Hepatocyte (in vitro differentiated cells): ENCODE measurements at regions not wholly inside any gene's neighbourhood (a gene's known extent, or its start where the extent isn't known, plus 50 kb on each side); places are given as distances from the start of the nearest gene placed in this dataset.

Experiments used
- DNase-seq: peaks from one replicate; pipeline ENCODE4 v3.0.0-alpha.2; 2016; ENCODE audit warnings: low spot score
- H2AFZ ChIP-seq: fragments of 200-600 bp; sonication (generic); 2 replicates; pipeline ENCODE4 v1.6.0; 2016; ENCODE audit warnings: antibody characterized with exemption, mild to moderate bottlenecking
- H3K27ac ChIP-seq: fragments of 200-600 bp; sonication (generic); 2 replicates; pipeline ENCODE4 v1.5.1; 2016; ENCODE audit warnings: mild to moderate bottlenecking
- H3K27me3 ChIP-seq: fragments of 200-600 bp; sonication (generic); 2 replicates; pipeline ENCODE4 v1.6.1; 2016
- H3K36me3 ChIP-seq: fragments of 200-600 bp; sonication (generic); replicated peaks from 2 replicates; pipeline ENCODE4 v1.5.1; 2016; ENCODE audit warnings: low read depth; ENCODE audit not compliant: insufficient read depth
- H3K4me1 ChIP-seq: fragments of 200-600 bp; sonication (generic); 2 replicates; pipeline ENCODE4 v1.5.1; 2016; ENCODE audit warnings: mild to moderate bottlenecking, moderate library complexity; ENCODE audit not compliant: insufficient read depth
- H3K4me2 ChIP-seq: fragments of 200-600 bp; sonication (generic); 2 replicates; pipeline ENCODE4 v1.6.0; 2016
- H3K4me3 ChIP-seq: fragments of 200-600 bp; sonication (generic); 2 replicates; pipeline ENCODE4 v1.5.1; 2016; ENCODE audit warnings: mild to moderate bottlenecking
- H3K79me2 ChIP-seq: fragments of 200-600 bp; sonication (generic); 2 replicates; pipeline ENCODE4 v1.6.0; 2017; ENCODE audit warnings: mild to moderate bottlenecking
- H3K9me2 ChIP-seq: fragments of 200-600 bp; sonication (generic); replicated peaks from 2 replicates; pipeline ENCODE4 v1.6.0; 2017; ENCODE audit warnings: mild to moderate bottlenecking; ENCODE audit not compliant: insufficient read depth
- H3K9me3 ChIP-seq: fragments of 200-600 bp; sonication (generic); 2 replicates; pipeline ENCODE4 v1.5.1; 2016; ENCODE audit warnings: low read depth, mild to moderate bottlenecking
- H4K20me1 ChIP-seq: fragments of 200-600 bp; sonication (generic); 2 replicates; pipeline ENCODE4 v1.6.0; 2016; ENCODE audit warnings: mild to moderate bottlenecking; ENCODE audit not compliant: insufficient read depth, poor library complexity, severe bottlenecking
- EZH2 ChIP-seq: fragments of 200-600 bp; sonication (generic); IDR thresholded peaks from 2 replicates; pipeline ENCODE4 v1.6.1; 2016; ENCODE audit warnings: antibody characterized with exemption, mild to moderate bottlenecking, borderline replicate concordance
- EZH2phosphoT487 ChIP-seq: fragments of 200-600 bp; sonication (generic); IDR thresholded peaks from one replicate; pipeline ENCODE4 v1.6.1; 2018; ENCODE audit warnings: antibody characterized with exemption, mild to moderate bottlenecking, low read depth, moderate library complexity; ENCODE audit not compliant: unreplicated experiment, severe bottlenecking
- whole genome bisulfite sequencing: methylation state at CpG from one replicate; pipeline ENCODE4 v1.1.6; 2016; ENCODE audit warnings: low lambda C conversion rate; ENCODE audit errors: missing lambda C conversion rate; 5-methylcytosine and 5-hydroxymethylcytosine counted together
- TF ChIP-seq, protein P1 (sequence below): fragments of 200-600 bp; sonication (generic); IDR thresholded peaks from 2 replicates; pipeline ENCODE4 v1.5.1; 2016; ENCODE audit warnings: antibody characterized with exemption, mild to moderate bottlenecking; ENCODE audit not compliant: poor library complexity

DNA sequence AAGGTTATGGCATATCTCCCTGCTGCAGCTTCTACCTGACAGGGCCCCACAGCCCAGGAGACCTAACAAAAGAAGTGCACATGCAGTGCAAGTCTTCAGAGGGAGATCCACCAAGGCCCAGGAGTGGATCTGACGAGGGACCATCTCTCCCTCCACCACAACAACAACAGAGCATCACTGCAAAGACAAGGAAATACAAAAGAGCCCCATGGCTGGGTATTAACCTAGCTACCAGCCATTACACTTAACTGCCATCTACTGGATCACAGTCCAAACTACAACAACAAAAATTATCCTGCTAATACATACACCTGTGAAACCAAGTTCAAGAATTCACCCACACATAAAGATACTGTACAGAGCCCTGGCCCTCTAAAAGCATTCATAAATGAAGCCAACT, 280.2 kb upstream of the SLC7A11 start:
- no peaks in the 10 kb centered on the region for H3K4me1 ChIP-seq
- WGBS = 76% methylated on average over 1 of the region's 1 CpG
- DNase-seq = peak; percentile 15
- no peaks in the 10 kb centered on the region for H3K9me2 ChIP-seq
- H2AFZ ChIP-seq = no peak overlapping the region
- H4K20me1 ChIP-seq = no peaks in the 10 kb centered on the region
- no peak overlapping the region for H3K4me2 ChIP-seq
- H3K9me3 ChIP-seq = no peaks in the 10 kb centered on the region
- no peaks in the 10 kb centered on the region for H3K36me3 ChIP-seq
- no peaks in the 10 kb centered on the region for H3K27me3 ChIP-seq
- TF ChIP-seq EZH2phosphoT487 (no peak), EZH2 (no peak)
- TF ChIP-seq, protein P1, sequence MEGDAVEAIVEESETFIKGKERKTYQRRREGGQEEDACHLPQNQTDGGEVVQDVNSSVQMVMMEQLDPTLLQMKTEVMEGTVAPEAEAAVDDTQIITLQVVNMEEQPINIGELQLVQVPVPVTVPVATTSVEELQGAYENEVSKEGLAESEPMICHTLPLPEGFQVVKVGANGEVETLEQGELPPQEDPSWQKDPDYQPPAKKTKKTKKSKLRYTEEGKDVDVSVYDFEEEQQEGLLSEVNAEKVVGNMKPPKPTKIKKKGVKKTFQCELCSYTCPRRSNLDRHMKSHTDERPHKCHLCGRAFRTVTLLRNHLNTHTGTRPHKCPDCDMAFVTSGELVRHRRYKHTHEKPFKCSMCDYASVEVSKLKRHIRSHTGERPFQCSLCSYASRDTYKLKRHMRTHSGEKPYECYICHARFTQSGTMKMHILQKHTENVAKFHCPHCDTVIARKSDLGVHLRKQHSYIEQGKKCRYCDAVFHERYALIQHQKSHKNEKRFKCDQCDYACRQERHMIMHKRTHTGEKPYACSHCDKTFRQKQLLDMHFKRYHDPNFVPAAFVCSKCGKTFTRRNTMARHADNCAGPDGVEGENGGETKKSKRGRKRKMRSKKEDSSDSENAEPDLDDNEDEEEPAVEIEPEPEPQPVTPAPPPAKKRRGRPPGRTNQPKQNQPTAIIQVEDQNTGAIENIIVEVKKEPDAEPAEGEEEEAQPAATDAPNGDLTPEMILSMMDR = peak; percentile 35
- no peaks in the 10 kb centered on the region for H3K79me2 ChIP-seq
- H3K4me3 ChIP-seq = no peak overlapping the region
- H3K27ac ChIP-seq = no peak overlapping the region

DNA sequence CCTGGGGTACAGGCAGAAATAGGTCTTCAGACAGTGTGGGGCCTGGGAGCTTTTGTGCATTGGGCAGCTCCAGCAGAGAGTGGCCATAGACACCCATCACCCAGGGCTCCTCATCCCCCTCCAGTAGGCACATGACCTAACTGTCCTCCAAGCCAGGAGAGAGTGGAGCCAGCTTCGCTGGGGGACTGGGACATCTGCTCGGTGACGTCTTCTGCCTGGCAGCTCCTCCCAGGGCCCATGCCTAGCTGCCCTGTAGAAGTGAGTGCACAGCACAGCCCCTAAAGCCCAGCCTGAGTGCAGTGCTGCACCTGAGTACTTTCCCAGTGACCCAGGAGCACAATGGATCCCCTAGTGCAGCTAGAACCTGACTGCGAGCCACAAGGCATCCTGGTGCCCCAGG, 279.7 kb upstream of the SLC7A11 start:
- Histone ChIP-seq H3K4me2 (no peak overlapping the region), H3K27me3 (no peaks in the 10 kb centered on the region), H4K20me1 (no peaks in the 10 kb centered on the region), H3K36me3 (no peaks in the 10 kb centered on the region), H3K27ac (no peak overlapping the region), H2AFZ (no peak overlapping the region), H3K9me3 (no peaks in the 10 kb centered on the region), H3K4me1 (no peaks in the 10 kb centered on the region), H3K9me2 (no peaks in the 10 kb centered on the region), H3K4me3 (no peak overlapping the region), H3K79me2 (no peaks in the 10 kb centered on the region)
- WGBS = 97% methylated on average over 4 of the region's 4 CpGs
- TF ChIP-seq EZH2 = no peak
- no peak for TF ChIP-seq EZH2phosphoT487
- TF ChIP-seq, protein P1 = no peak
- no peak for DNase-seq

DNA sequence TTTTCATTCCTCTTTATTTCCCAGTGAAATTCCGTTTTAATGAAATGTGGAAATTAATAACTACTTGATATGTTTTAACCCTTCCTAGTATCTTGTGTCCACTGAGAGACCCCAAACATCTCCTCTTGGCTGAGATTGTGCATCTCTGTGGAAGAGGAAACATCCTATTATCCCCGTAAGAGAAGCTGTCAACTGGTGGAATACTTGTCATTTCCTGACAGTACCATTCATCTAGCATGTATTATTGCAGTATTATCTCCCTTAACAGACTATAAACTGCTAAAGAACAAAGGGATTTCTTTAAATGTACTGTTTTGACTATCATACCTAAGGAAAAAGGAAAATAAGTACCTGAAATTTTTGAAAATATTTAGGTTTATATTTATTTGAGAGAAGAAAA, 277.3 kb upstream of the SLC7A11 start:
- Histone ChIP-seq H3K4me1 (no peaks in the 10 kb centered on the region), H3K36me3 (no peaks in the 10 kb centered on the region), H4K20me1 (no peaks in the 10 kb centered on the region), H3K79me2 (no peaks in the 10 kb centered on the region), H3K4me3 (no peak overlapping the region), H3K27ac (no peak overlapping the region), H2AFZ (no peak overlapping the region), H3K4me2 (no peak overlapping the region), H3K27me3 (no peaks in the 10 kb centered on the region), H3K9me2 (no peaks in the 10 kb centered on the region), H3K9me3 (no peaks in the 10 kb centered on the region)
- WGBS = 46% methylated on average over 2 of the region's 2 CpGs
- TF ChIP-seq EZH2 = no peak
- TF ChIP-seq EZH2phosphoT487 = no peak
- TF ChIP-seq, protein P1 = no peak
- DNase-seq = no peak

DNA sequence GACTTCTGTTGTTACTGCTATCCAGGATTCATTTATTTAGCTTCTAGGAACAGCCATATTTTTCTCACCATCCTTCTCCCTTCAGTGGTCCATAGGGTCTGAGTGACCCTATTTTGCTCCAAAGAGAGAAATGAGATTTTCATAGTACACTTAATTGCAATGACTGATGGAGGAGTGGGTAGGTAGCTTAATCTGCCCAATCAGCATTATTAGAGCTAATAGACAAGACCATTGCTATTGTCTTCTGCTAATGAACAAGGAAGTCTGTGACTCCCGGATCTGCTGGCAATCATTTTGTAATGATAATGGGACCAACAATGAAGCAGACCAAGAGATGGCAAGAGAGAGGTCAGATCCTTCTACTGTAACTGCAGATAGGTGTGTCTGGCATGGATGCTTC, 271.4 kb upstream of the SLC7A11 start:
- TF ChIP-seq, protein P1 = no peak
- TF ChIP-seq EZH2phosphoT487 (no peak), EZH2 (no peak)
- no peak for DNase-seq
- Histone ChIP-seq H3K9me3 (no peaks in the 10 kb centered on the region), H3K4me3 (no peak overlapping the region), H4K20me1 (no peaks in the 10 kb centered on the region), H3K27ac (no peak overlapping the region), H3K9me2 (no peaks in the 10 kb centered on the region), H3K36me3 (no peaks in the 10 kb centered on the region), H3K4me2 (no peak overlapping the region), H2AFZ (no peak overlapping the region), H3K27me3 (no peaks in the 10 kb centered on the region), H3K79me2 (no peaks in the 10 kb centered on the region), H3K4me1 (no peaks in the 10 kb centered on the region)
- 72% methylated on average over 1 of the region's 1 CpG for WGBS
